Fibroblast of lung (primary cell): ENCODE measurements at regions not wholly inside any gene's neighbourhood (a gene's known extent, or its start where the extent isn't known, plus 50 kb on each side); places are given as distances from the start of the nearest gene placed in this dataset.

ENCODE experiments used
- DNase-seq, 2 donors: peaks; one replicate each; pipeline versions ENCODE4 v3.0.0 to v3.0.0-alpha.2; 2010; ENCODE audit warnings: low read depth in 2 of 2
- H2AFZ ChIP-seq: 2 replicates; pipeline ENCODE4 v1.5.1; 2012; ENCODE audit warnings: low read length, control low read depth, inconsistent platforms
- H3K27ac ChIP-seq: 2 replicates; pipeline ENCODE4 v1.5.1; 2011; ENCODE audit warnings: low read length, control low read depth; ENCODE audit not compliant: insufficient read depth
- H3K27me3 ChIP-seq: 2 replicates; pipeline ENCODE4 v1.5.1; 2011; ENCODE audit warnings: mild to moderate bottlenecking, low read length; ENCODE audit not compliant: control insufficient read depth, insufficient read depth
- H3K36me3 ChIP-seq: 2 replicates; pipeline ENCODE4 v1.5.1; 2011; ENCODE audit warnings: low read length; ENCODE audit not compliant: control insufficient read depth, insufficient read depth
- H3K4me1 ChIP-seq: 2 replicates; pipeline ENCODE4 v1.5.1; 2011; ENCODE audit warnings: low read length; ENCODE audit not compliant: control insufficient read depth, insufficient read depth; ENCODE audit errors: extremely low read depth
- H3K4me2 ChIP-seq: 2 replicates; pipeline ENCODE4 v1.5.1; 2011; ENCODE audit warnings: low read length, control low read depth; ENCODE audit not compliant: insufficient read depth; ENCODE audit errors: extremely low read depth
- H3K4me3 ChIP-seq, 4 experiments: fragments of 200-600 bp in 1 of 4; sonication (generic) in 1 of 4; replicated peaks in 1 of 4; 2 replicates each; pipeline ENCODE4 v1.5.1; 2011 to 2016; ENCODE audit warnings: low read length in 4 of 4, low read depth in 3 of 4, mild to moderate bottlenecking in 3 of 4, control low read depth in 2 of 4, inconsistent platforms in 1 of 4, mixed read lengths in 1 of 4; ENCODE audit not compliant: insufficient read depth in 1 of 4; ENCODE audit errors: control extremely low read depth in 1 of 4
- H3K79me2 ChIP-seq: 2 replicates; pipeline ENCODE4 v1.5.1; 2012; ENCODE audit warnings: mild to moderate bottlenecking, low read length, inconsistent platforms; ENCODE audit not compliant: control insufficient read depth, insufficient read depth
- H3K9ac ChIP-seq: 2 replicates; pipeline ENCODE4 v1.5.1; 2011; ENCODE audit warnings: mild to moderate bottlenecking, low read length, control low read depth; ENCODE audit not compliant: insufficient read depth
- H3K9me3 ChIP-seq: 2 replicates; pipeline ENCODE4 v1.5.1; 2012; ENCODE audit warnings: low read depth, low read length; ENCODE audit not compliant: control insufficient read depth, insufficient read depth
- H4K20me1 ChIP-seq: 2 replicates; pipeline ENCODE4 v1.5.1; 2011; ENCODE audit warnings: low read length; ENCODE audit not compliant: control insufficient read depth, insufficient read depth; ENCODE audit errors: extremely low read depth
- EZH2 ChIP-seq: IDR thresholded peaks from 2 replicates; pipeline ENCODE4 v1.5.1; 2012; ENCODE audit warnings: low read length, control low read depth, mild to moderate bottlenecking; ENCODE audit errors: missing control alignments
- TF ChIP-seq, protein P1 (sequence below), 2 donors: IDR thresholded peaks in 1 of 2; conservative IDR thresholded peaks in 1 of 2; 1 replicate in 1 of 2; 2 replicates in 1 of 2; pipeline ENCODE4 v1.5.1; 2011 to 2012; ENCODE audit warnings: low read length in 2 of 2, control low read depth in 1 of 2, inconsistent platforms in 1 of 2, low read depth in 1 of 2, mild to moderate bottlenecking in 1 of 2

DNA sequence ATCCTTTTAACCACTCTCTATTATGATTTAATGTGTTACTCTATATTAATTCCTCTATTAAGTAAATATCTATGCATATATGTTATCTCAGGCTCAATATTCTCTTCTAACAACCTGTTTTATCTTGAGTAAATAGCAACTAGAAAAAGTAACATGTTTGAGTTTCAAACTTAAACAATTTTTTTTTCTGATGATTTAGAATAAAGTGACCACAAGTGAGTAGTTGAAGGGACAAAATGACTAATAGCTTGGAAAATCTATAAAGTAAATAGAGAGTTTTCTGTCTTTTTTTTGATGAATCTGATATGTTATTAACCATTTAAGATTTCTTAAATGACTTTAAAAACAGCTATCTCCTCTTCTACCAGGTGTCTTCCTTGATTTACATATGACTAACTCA is 483.8 kb downstream of the TFEC start:
- no peak for DNase-seq
- H3K4me3 ChIP-seq: no peak overlapping the region
- H3K9me3 ChIP-seq: no peaks in the 10 kb centered on the region
- H3K4me2 ChIP-seq: peak overlapping the region; percentile 18
- no peaks in the 10 kb centered on the region for H3K79me2 ChIP-seq
- no peak overlapping the region for H3K27ac ChIP-seq
- no peak for TF ChIP-seq EZH2
- TF ChIP-seq, protein P1, sequence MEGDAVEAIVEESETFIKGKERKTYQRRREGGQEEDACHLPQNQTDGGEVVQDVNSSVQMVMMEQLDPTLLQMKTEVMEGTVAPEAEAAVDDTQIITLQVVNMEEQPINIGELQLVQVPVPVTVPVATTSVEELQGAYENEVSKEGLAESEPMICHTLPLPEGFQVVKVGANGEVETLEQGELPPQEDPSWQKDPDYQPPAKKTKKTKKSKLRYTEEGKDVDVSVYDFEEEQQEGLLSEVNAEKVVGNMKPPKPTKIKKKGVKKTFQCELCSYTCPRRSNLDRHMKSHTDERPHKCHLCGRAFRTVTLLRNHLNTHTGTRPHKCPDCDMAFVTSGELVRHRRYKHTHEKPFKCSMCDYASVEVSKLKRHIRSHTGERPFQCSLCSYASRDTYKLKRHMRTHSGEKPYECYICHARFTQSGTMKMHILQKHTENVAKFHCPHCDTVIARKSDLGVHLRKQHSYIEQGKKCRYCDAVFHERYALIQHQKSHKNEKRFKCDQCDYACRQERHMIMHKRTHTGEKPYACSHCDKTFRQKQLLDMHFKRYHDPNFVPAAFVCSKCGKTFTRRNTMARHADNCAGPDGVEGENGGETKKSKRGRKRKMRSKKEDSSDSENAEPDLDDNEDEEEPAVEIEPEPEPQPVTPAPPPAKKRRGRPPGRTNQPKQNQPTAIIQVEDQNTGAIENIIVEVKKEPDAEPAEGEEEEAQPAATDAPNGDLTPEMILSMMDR (conservative IDR thresholded peaks at IDR 0.05 in 1 of 2, IDR thresholded peaks at IDR 0.05 in 1 of 2; ENCODE audit: low read depth in 1 of 2, low read length in 2 of 2): no peak
- H3K27me3 ChIP-seq: no peaks in the 10 kb centered on the region
- no peak overlapping the region for H2AFZ ChIP-seq
- no peaks in the 10 kb centered on the region for H4K20me1 ChIP-seq
- no peak overlapping the region for H3K9ac ChIP-seq
- peaks cover 4% of the 10 kb centered on the region for H3K4me1 ChIP-seq
- no peaks in the 10 kb centered on the region for H3K36me3 ChIP-seq

- Histone ChIP-seq H3K4me2 (no peak overlapping the region), H3K9ac (no peak overlapping the region), H3K27ac (no peak overlapping the region), H3K79me2 (no peaks in the 10 kb centered on the region), H3K4me1 (no peaks in the 10 kb centered on the region), H3K9me3 (no peaks in the 10 kb centered on the region), H4K20me1 (no peaks in the 10 kb centered on the region), H3K36me3 (no peaks in the 10 kb centered on the region), H2AFZ (no peak overlapping the region), H3K4me3 (no peak overlapping the region), H3K27me3 (no peaks in the 10 kb centered on the region)
- TF ChIP-seq EZH2: no peak
- peak in 1 of 2 donors; percentile 62 for DNase-seq
Observed at GRCh38 chr7:115533785-115534184, 496.8 kb downstream of the TFEC start.

- Histone ChIP-seq H3K27ac (no peak overlapping the region), H3K4me2 (no peak overlapping the region), H3K79me2 (no peaks in the 10 kb centered on the region), H4K20me1 (no peaks in the 10 kb centered on the region), H2AFZ (peak overlapping the region; percentile 12), H3K4me1 (no peaks in the 10 kb centered on the region), H3K9ac (no peak overlapping the region), H3K9me3 (no peaks in the 10 kb centered on the region), H3K27me3 (no peaks in the 10 kb centered on the region), H3K36me3 (no peaks in the 10 kb centered on the region), H3K4me3 (no peak overlapping the region)
- TF ChIP-seq, protein P1 (conservative IDR thresholded peaks at IDR 0.05 in 1 of 2, IDR thresholded peaks at IDR 0.05 in 1 of 2; ENCODE audit: low read depth in 1 of 2, low read length in 2 of 2): no peak
- no peak for TF ChIP-seq EZH2
- DNase-seq: no peak
Observed at GRCh38 chr7:115526278-115526677, 504.3 kb downstream of the TFEC start.
